MCF 10A (cell line): ENCODE measurements at regions not wholly inside any gene's neighbourhood (a gene's known extent, or its start where the extent isn't known, plus 50 kb on each side); places are given as distances from the start of the nearest gene placed in this dataset.

Experiments used
- BruUV-seq: library from RNA; stranded (reverse); fragments of 400-500 nt; replicated peaks from 2 replicates; lab custom pipeline; 2021; lab: Mats Ljungman, UMichigan
- CTCF ChIA-PET: fragments of 300-600 bp; sonication (Branson Sonifier 250); formaldehyde crosslinking; extraction: SDS; loops from one replicate; lab custom pipeline; 2021; ENCODE audit warnings: antibody characterized with exemption, inconsistent platforms; lab: Yijun Ruan, JAX
- POLR2A ChIA-PET: fragments of 300-600, 350-650 bp; sonication (Branson Sonifier 250); formaldehyde crosslinking; extraction: SDS; loops from one replicate; lab custom pipeline; 2020; ENCODE audit warnings: antibody characterized with exemption, inconsistent platforms; lab: Yijun Ruan, JAX
- DNase-seq: peaks from one replicate; pipeline ENCODE4 v3.0.0-alpha.2; 2018; ENCODE audit not compliant: unreplicated experiment
- H3K27ac Mint-ChIP-seq: one replicate; pipeline ENCODE4 v1.8.0; 2022; ENCODE audit warnings: mild to moderate bottlenecking, low read depth, mixed read lengths; ENCODE audit not compliant: unreplicated experiment
- H3K27me3 Mint-ChIP-seq: one replicate; pipeline ENCODE4 v1.8.0; 2022; ENCODE audit warnings: mixed read lengths; ENCODE audit not compliant: insufficient read depth, unreplicated experiment
- H3K36me3 Mint-ChIP-seq: one replicate; pipeline ENCODE4 v1.8.0; 2022; ENCODE audit warnings: mild to moderate bottlenecking, moderate library complexity, mixed read lengths; ENCODE audit not compliant: insufficient read depth, unreplicated experiment
- H3K4me1 Mint-ChIP-seq: one replicate; pipeline ENCODE4 v1.8.0; 2022; ENCODE audit warnings: mixed read lengths; ENCODE audit not compliant: insufficient read depth, unreplicated experiment
- H3K4me3 Mint-ChIP-seq: one replicate; pipeline ENCODE4 v1.8.0; 2022; ENCODE audit warnings: mild to moderate bottlenecking, moderate library complexity, mixed read lengths; ENCODE audit not compliant: unreplicated experiment
- H3K9me3 Mint-ChIP-seq: one replicate; pipeline ENCODE4 v1.8.0; 2022; ENCODE audit warnings: mixed read lengths; ENCODE audit not compliant: unreplicated experiment
- intact Hi-C: fragments of 100-400 bp; cut with micrococcal nuclease; formaldehyde crosslinking; loops from 2 replicates; pipeline ENCODE4 v1.14.1; 2022
- TF ChIP-seq, protein P1 (sequence below): fragments of 200-600 bp; IDR thresholded peaks from one replicate; pipeline ENCODE4 v1.8.0; 2022; ENCODE audit warnings: antibody characterized with exemption, mild to moderate bottlenecking; ENCODE audit not compliant: unreplicated experiment

DNA sequence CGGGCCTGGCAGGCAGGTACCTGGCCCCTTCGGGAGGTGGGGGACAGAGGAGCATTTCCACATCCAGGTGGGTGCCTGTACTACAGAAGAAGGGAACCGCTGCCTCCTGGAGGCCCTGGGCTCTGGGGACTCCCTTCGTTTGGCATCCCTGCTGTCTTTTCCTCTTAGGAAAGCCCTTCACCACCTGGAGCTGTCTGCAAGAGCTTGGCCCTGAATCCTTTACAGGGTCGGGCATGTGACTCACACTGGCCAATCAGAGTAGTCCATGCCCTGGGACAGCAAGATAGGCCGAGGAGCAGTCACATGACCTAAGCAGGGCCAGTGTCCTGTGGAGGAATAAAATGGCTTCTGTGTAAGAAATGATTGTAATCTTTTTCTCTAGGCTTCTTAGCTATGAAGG, 224.9 kb downstream of the ANKRD60 start:
- Mint-ChIP-seq H3K36me3 (no peaks in the 10 kb centered on the region), H3K27ac (no peak overlapping the region), H3K4me3 (no peak overlapping the region), H3K9me3 (no peaks in the 10 kb centered on the region), H3K4me1 (no peaks in the 10 kb centered on the region), H3K27me3 (no peaks in the 10 kb centered on the region)
- CTCF ChIA-PET, result interaction anchor here (0.6 to 1.2 kb wide), 2 partner anchors 84 to 281 kb away, joined by 3 read pairs; no protein-coding TSS in a partner anchor
- intact Hi-C loops, result no loop called here
- POLR2A ChIA-PET, result interaction anchor here (0.6 kb wide), 1 partner anchor 195 kb away, joined by 3 read pairs; no protein-coding TSS in a partner anchor
- no TSS peak for BruUV-seq
- TF ChIP-seq, protein P1, sequence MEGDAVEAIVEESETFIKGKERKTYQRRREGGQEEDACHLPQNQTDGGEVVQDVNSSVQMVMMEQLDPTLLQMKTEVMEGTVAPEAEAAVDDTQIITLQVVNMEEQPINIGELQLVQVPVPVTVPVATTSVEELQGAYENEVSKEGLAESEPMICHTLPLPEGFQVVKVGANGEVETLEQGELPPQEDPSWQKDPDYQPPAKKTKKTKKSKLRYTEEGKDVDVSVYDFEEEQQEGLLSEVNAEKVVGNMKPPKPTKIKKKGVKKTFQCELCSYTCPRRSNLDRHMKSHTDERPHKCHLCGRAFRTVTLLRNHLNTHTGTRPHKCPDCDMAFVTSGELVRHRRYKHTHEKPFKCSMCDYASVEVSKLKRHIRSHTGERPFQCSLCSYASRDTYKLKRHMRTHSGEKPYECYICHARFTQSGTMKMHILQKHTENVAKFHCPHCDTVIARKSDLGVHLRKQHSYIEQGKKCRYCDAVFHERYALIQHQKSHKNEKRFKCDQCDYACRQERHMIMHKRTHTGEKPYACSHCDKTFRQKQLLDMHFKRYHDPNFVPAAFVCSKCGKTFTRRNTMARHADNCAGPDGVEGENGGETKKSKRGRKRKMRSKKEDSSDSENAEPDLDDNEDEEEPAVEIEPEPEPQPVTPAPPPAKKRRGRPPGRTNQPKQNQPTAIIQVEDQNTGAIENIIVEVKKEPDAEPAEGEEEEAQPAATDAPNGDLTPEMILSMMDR, result no peak
- no peak for DNase-seq

DNA sequence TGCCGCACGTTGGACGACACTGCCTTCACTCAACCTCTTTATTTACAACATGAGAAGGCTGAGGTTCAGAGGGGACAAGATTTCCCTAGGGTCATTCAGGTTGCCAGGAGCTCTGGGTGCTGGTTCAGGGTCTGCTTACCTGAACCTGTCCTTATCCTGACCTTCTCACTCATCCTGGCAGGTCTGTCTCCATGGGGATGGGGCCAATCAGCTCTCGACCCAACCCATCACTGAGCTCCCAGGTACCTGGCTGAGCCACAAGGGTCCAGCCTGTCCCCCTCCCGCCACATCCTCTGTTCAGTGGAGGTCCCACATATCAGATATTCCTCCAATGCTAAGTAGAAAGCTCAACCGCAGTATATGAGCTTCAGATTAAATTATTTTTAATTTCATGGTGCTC, 225.6 kb downstream of the ANKRD60 start:
- Mint-ChIP-seq H3K9me3 (no peaks in the 10 kb centered on the region), H3K27ac (no peak overlapping the region), H3K36me3 (no peaks in the 10 kb centered on the region), H3K4me3 (no peak overlapping the region), H3K4me1 (no peaks in the 10 kb centered on the region), H3K27me3 (no peaks in the 10 kb centered on the region)
- ChIA-PET POLR2A (no interaction called here), CTCF (interaction anchor here (0.6 to 1.2 kb wide), 3 partner anchors 85 to 701 kb away, joined by 3 read pairs; no protein-coding TSS in a partner anchor)
- TF ChIP-seq, protein P1, result no peak
- DNase-seq, result no peak
- intact Hi-C loops, result no loop called here
- no TSS peak for BruUV-seq

DNA sequence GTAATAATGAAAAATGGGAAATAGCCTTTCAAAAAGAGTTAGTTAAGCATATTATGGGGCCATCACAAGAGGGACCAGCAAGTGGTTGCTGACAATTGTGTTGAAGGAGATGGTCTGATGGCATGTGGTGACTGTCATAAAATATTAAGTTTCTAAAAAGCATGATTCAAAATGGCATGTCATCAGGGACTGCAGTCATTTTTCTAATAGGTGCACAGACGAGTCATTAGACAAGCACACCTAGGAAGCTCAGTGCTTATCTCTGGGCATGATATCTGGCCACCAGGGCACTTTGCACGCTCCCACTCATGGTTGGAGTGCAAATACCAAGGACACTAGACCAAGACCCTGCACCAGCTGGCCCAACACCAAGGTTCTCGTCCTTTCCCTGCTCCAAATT, 226.5 kb downstream of the ANKRD60 start:
- POLR2A ChIA-PET, result no interaction called here
- no peaks in the 10 kb centered on the region for H3K36me3 Mint-ChIP-seq
- peaks cover 6% of the 10 kb centered on the region for H3K4me1 Mint-ChIP-seq
- H3K4me3 Mint-ChIP-seq, result no peak overlapping the region
- no peaks in the 10 kb centered on the region for H3K9me3 Mint-ChIP-seq
- no TSS peak for BruUV-seq
- no peak overlapping the region for H3K27ac Mint-ChIP-seq
- TF ChIP-seq, protein P1, result no peak
- no peak for DNase-seq
- intact Hi-C loops, result no loop called here
- CTCF ChIA-PET, result interaction anchor here (0.6 kb wide), 1 partner anchor 85 kb away, joined by 3 read pairs; no protein-coding TSS in a partner anchor
- H3K27me3 Mint-ChIP-seq, result no peaks in the 10 kb centered on the region

DNA sequence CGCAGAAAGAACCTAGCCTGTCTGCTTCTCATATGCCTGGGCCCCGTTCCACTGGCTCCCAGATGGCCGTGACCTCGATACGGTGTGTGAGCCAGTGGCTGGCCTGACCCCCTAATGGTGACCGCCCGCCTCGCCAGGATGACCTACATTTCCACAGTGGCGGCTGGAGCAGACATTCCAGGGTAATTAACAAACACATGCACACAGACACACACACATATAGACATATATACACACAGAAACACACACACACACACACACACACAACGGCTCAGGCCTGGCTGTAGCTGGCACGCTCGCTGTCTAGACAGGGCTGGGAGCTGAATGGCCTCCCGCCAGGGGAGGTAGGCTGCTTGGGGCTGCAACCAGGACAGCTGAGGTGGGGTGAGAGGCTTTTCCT, 227.1 kb downstream of the ANKRD60 start:
- Mint-ChIP-seq H3K9me3 (no peaks in the 10 kb centered on the region), H3K4me1 (peaks cover 9% of the 10 kb centered on the region)
- CTCF ChIA-PET, result no interaction called here

More for the DNA sequence above, 227.1 kb downstream of the ANKRD60 start:
- POLR2A ChIA-PET, result no interaction called here
- BruUV-seq, result no TSS peak
- H3K27ac Mint-ChIP-seq, result no peak overlapping the region
- TF ChIP-seq, protein P1, result no peak
- no peaks in the 10 kb centered on the region for H3K27me3 Mint-ChIP-seq
- intact Hi-C loops, result no loop called here
- no peak for DNase-seq
- no peak overlapping the region for H3K4me3 Mint-ChIP-seq
- no peaks in the 10 kb centered on the region for H3K36me3 Mint-ChIP-seq
